ENCODE measurements at regions not wholly inside any gene's neighbourhood (a gene's known extent, or its start where the extent isn't known, plus 50 kb on each side); places are given as distances from the start of the nearest gene placed in this dataset.
A peak's percentile ranks its signal among the peaks of the same experiment; 100 is the strongest.

GRCh38 chr22:19639610-19640135 lies 74.6 kb upstream of the SEPTIN5 start:
- no peak for DNase-seq (ENCODE audit: low spot score)
- TF ChIP-seq CTCF (IDR thresholded peaks at IDR 0.05; ENCODE audit: extremely low read depth, missing control alignments): no peak

- no peak for TF ChIP-seq CTCF (IDR thresholded peaks at IDR 0.05; ENCODE audit: extremely low read depth, missing control alignments)
- DNase-seq (ENCODE audit: low spot score): no peak
Measured at GRCh38 chr22:19640306-19640705, 74.0 kb upstream of the SEPTIN5 start.

- TF ChIP-seq CTCF (IDR thresholded peaks at IDR 0.05; ENCODE audit: extremely low read depth, missing control alignments): peak; percentile 6
- no peak for DNase-seq (ENCODE audit: low spot score)
Measured at GRCh38 chr22:19641254-19641982, 72.9 kb upstream of the SEPTIN5 start.

- no peak for DNase-seq (ENCODE audit: low spot score)
- TF ChIP-seq CTCF (IDR thresholded peaks at IDR 0.05; ENCODE audit: extremely low read depth, missing control alignments): no peak
Measured at GRCh38 chr22:19641983-19642451, 72.3 kb upstream of the SEPTIN5 start.

GRCh38 chr22:19643448-19644313 lies 70.6 kb upstream of the SEPTIN5 start:
- no peak for TF ChIP-seq CTCF (IDR thresholded peaks at IDR 0.05; ENCODE audit: extremely low read depth, missing control alignments)
- DNase-seq (ENCODE audit: low spot score): no peak

- TF ChIP-seq CTCF (IDR thresholded peaks at IDR 0.05; ENCODE audit: extremely low read depth, missing control alignments): no peak
- no peak for DNase-seq (ENCODE audit: low spot score)
Measured at GRCh38 chr22:19644314-19645223, 69.7 kb upstream of the SEPTIN5 start.
